Stimulated activated CD4-positive, alpha-beta T cell treated with anti-CD3 and anti-CD28 coated beads, Interleukin-1b, Interleukin-23, amount 100 ng/mL, for 48 hours (primary cell): ENCODE measurements at regions not wholly inside any gene's neighbourhood (a gene's known extent, or its start where the extent isn't known, plus 50 kb on each side); places are given as distances from the start of the nearest gene placed in this dataset.
"Not testable (repeated sequence)": the region's sequence is repeated elsewhere in the genome, so short reads cannot be mapped to it uniquely, and the experiment has no call there.

Experiments used
- DNase-seq: peaks from one replicate; pipeline ENCODE4 v3.0.0-alpha.2; 2020

GRCh38 chr12:61993734-61994345, 266.4 kb upstream of the USP15 start:
- no peak for DNase-seq

DNA sequence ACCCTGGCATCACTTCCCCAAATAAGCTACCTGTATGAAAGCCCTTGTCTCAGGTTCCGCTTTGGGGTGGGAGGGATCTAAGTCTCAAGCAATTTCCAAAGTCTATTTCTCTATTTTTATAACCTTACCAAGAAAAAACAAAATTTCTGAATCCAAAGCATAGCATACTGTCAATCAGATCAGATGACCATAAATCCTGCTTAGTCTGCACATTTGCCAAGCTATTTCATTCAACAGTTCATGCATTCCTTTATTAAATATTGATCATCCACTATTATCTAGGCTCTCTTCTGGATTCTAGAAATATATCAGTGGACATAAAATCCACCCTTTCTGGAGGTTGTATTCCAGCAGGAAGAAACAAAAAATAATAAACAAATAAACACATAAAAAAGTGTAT, 263.5 kb upstream of the USP15 start:
- DNase-seq = no peak

DNA sequence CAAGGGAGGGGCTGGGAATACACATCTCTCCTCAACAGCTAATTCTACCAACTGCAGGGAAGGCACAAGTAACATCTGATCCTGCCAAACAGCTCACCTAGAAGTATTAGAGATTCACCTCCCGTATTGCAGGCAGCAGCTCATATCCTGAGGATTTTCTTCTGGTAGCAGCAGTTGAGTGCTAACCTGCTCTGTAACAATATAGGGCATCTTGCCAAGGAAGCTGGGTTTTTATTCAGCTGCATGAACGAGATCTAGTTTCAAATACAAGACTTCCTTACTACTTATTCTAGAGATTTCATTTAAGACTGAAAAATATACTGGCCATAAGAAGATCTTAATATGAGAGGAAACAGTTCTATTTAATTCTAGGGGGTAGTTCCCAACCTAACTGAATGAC, 261.4 kb upstream of the USP15 start:
- DNase-seq = no peak

DNA sequence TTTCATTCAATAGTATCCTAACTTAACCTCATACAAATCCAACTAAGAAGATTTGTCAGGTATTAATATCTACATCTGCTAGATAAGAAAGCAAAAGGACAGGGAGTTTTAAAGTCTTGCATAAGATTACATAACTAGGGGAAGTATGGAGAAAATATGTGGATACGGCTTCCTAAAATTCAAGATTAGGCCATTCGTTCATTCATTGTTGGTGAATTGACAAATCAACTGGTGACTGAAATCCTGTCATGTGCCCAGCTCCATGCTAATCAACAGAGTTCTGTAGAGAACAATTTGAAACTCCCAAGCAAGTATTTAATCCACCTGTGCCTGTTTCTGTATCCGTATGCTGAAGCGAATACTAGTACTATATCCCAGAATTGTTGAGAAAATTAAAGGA, 260.9 kb upstream of the USP15 start:
- DNase-seq = no peak

DNA sequence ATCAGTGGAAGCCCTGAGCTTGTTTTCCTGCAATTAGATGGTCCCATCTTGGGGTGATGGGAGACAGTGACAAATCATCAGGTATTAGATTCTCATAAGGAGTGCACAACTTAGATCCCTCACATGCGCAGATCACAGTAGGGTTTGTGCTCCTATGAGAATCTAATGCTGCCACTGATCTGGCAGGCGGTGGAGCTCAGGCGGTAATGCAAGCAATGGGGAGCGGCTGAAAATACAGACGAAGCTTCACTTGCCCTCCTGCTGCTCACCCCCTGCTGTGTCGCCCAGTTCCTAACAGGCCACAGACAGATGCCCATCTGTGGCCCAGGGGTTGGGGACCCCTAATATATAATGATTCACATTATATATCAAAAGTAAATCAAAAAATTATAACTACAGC, 258.8 kb upstream of the USP15 start:
- no peak for DNase-seq

DNA sequence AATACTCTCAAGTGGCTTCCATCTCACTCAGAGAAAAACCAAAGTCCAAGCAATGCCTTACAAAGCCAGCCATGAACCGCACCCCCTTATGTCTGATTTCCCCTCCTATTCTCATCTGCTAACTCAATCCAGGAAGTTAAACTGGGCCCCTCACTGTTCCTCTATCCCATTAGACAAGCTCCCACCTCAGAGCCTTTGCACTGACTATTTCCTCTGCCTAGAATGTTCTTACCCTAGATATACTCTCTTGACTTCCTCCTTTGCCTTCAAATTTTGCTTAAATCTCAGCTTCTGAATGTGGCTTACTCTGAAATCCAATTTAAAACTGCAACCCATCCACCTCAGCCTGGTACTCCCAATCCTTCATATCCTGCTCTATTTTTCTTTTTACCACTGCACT, 257.0 kb upstream of the USP15 start:
- DNase-seq = no peak

- no peak for DNase-seq
Measured at GRCh38 chr12:62003701-62004100, 256.5 kb upstream of the USP15 start.

DNA sequence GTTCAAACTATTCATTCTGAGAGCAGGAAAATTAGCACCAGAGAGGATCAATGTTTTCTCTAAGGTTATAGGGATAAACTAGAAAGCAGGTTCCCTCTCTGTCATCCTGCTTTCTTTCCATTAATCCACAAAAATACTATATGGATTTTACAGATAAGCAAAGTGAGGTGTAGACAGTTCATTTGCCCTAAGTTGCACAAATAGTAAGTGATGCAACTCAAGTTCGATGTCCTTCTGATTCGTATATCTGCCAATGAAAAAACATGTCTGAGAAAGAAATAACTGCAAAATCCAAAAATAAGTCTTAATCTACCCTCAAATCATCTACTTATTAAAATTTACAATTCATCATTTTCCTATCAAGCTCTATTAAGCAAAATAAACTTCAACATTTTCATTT, 254.6 kb upstream of the USP15 start:
- no peak for DNase-seq

DNA sequence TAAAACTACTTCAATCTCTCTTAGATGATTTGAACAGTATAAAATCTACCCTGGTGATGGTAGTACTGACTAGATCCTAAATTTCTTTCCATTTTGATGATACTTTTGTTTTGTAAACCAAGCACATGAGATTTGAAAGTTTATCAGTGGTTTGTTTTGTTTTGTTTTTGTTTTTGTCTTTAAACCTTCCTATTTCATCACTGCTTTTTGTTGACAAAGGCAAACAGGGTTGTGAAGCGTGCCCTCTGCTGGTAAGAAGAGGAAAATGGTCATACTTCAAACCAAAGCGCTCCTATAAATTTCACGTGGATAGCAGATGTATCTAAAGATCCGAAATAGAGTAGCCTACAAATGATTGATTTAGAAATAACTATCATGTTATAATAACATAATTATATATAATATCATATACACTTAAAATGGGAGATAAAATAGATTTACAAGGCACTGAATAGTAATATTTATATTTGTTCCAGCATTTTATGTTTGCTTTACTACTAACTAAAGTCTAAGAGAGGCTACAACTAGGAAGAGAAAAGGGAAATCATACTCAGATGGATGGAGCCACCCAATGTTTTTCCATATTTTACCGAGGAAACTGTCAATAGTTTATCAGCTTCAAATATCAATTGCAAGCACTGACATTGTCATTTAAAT, 254.0 kb upstream of the USP15 start:
- DNase-seq = peak; percentile 9

- no peak for DNase-seq
Measured at GRCh38 chr12:62008703-62009102, 251.5 kb upstream of the USP15 start.

GRCh38 chr12:62009445-62009844, 250.8 kb upstream of the USP15 start:
- no peak for DNase-seq

DNA sequence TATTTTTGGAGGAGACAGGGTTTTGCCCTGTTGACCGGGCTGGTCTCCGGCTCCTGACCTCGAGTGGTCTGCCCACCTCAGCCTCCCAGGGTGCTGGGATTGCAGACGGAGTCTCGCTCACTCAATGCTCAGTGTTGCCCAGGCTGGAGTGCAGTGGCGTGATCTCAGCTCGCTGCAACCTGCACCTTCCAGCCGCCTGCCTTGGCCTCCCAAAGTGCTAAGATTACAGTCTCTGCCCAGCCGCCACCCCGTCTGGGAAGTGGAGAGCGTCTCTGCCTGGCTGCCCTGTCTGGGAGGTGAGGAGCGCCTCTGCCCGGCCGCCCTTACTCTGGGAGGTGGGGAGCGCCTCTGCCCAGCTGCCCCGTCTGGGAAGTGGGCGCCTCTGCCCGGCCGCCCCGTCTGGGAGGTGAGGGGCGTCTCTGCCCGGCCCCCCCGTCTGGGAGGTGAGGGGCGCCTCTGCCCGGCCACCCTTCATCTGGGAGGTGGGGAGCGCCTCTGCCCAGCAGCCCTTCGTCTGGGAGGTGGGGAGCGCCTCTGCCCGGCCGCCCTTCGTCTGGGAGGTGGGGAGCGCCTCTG, 249.8 kb upstream of the USP15 start:
- DNase-seq = not testable (repeated sequence)

DNA sequence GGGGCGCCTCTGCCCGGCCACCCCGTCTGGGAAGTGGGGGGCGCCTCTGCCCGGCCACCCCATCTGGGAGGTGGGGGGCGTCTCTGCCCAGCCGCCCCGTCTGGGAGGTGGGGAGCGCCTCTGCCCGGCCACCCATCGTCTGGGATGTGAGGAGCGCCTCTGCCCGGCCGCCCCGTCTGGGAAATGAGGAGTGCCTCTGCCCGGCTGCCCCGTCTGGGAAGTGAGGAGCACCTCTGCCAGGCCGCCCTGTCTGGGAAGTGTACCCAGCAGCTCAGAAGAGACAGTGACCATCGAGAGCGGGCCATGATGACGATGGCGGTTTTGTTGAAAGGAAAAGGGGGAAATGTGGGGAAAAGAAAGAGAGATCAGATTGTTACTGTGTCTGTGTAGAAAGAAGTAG, 249.2 kb upstream of the USP15 start:
- not testable (repeated sequence) for DNase-seq

- DNase-seq = no peak
Measured at GRCh38 chr12:62014330-62014729, 245.9 kb upstream of the USP15 start.

DNA sequence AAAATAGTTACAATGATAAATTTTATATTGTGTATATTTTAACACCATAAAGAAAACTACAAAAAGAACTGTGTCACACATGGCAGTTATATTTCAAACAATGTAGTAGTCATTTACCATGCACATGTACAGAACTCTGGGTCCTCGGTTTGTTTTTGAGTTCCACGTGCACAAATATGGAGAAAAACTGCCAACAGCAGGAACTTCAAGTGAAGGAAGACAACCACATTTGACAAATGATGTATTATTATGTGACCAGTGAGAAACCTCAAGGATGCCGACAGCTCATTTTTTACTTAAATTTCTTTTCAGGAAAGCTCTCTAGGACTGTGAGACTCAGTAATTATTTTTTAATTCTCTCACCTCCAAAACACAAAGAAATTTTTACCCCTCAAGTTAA, 244.2 kb upstream of the USP15 start:
- no peak for DNase-seq

DNA sequence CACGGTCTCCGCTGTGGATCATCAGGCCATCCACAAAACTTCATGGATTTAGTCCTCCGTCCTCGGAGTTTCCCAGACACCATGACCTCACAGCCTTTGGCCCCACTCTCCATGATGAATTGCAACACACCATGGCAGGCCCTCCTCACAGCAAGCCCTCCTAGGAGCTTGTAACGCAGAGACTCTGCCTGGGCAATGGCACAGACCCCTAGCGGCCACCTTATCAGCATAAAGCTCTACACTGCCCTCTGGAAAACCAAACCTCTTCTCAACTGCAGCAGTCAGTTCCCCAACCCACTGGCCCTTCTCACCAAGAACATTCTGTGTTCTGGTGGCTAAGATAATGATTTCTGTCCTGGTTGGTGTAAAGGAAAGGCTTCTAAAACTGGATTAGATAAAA, 238.4 kb upstream of the USP15 start:
- DNase-seq = no peak

GRCh38 chr12:62028536-62028935, 231.7 kb upstream of the USP15 start:
- no peak for DNase-seq

DNA sequence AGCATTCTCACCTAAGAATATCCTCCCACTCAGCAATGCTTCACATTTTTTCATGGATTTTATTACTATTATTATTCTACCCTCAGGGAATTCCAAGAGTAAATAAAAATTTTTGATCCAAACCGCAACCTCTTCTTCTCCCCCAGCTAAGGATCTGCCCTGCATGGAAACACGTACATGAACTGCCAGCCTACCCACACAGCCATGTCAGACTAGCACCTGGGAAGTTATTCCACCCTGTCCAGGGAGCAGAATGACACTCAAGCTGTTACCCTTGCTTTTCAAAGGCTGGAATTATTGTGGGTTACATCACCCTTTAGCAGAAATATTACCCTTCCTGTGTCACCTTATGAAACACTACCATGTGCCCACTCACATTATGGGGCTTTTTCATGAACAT, 227.3 kb upstream of the USP15 start:
- DNase-seq = no peak

- DNase-seq = no peak
Measured at GRCh38 chr12:62044450-62045135, 215.6 kb upstream of the USP15 start.

DNA sequence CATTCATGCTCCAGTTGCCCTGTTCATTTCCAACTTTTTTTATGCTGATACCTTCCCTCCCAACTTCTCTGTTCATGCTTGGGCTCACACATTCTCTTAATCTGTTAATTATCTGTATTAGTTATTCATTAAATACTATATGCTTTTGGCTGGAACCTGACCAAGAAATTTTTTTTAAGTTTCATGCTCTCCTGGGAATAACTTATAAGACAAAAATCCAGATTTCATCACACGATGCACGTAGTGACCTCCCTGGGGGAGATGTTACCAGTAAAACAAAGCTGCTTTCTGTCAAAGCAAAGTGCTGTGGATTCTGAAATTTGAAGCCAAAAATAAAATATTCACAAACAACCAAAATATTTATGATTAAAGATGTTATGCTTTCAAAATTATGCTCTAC, 215.0 kb upstream of the USP15 start:
- no peak for DNase-seq

DNA sequence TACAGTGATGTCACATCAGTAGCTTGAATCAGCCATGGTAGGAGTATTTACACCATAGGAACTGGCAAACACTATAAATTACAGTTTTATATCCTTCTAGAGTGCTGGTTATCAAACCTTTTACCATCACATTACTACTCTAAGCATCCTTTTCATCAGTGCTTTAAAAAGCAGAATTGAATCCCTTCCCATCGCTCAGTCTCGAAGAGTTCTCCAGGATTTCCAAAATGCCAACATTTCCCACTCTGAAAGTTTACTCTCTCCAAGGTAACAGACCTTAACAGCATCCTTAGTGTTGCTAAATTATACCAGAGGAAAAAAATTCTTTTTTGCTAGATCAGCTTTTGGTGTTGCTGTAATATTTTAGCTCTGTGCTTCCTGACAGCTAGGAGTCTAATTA, 209.4 kb upstream of the USP15 start:
- no peak for DNase-seq

DNA sequence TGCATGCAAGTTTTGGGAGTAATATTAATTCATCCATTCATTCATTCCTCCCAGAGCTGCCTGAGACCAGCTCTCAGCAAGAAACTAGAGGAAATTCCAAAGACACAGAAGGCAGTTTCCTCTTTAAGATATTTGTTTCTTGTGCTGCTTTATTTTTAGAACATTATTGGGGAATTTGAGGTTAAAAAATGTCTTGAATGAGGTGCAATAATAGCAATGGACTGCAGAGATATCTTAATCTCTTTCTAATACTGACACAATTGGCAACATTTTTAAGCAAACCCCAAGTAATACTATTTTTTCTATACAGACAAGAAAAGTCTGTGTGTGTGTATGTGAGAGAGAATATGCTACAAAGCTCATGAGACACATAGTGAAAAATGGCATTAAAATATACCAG, 190.2 kb upstream of the USP15 start:
- no peak for DNase-seq

DNA sequence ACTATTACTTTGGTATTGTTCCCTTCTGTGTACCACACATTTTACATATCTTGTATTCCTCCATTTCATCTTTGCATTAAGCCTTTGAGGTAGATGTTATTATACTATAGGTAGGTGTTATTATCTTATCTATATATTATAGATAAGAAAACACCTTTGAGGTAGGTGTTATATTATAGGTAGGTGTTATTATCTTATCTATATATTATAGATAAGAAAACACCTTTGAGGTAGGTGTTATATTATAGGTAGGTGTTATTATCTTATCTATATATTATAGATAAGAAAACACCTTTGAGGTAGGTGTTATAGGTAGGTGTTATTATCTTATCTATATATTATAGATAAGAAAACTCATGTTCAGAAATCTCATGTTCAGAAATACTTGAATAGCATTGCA, 187.0 kb upstream of the USP15 start:
- not testable (repeated sequence) for DNase-seq

- no peak for DNase-seq
Measured at GRCh38 chr12:62075870-62076269, 184.3 kb upstream of the USP15 start.
